HL-60/S4 (cell line): ENCODE measurements at regions not wholly inside any gene's neighbourhood (a gene's known extent, or its start where the extent isn't known, plus 50 kb on each side); places are given as distances from the start of the nearest gene placed in this dataset.
"Not testable (repeated sequence)": the region's sequence is repeated elsewhere in the genome, so short reads cannot be mapped to it uniquely, and the experiment has no call there.

Source experiments
- in situ Hi-C: fragments of 300-500 bp; cut with MboI; formaldehyde crosslinking; loops from 2 replicates; pipeline ENCODE4 v1.14.3; 2022; ENCODE audit warnings: low sequenced_read_pairs

DNA sequence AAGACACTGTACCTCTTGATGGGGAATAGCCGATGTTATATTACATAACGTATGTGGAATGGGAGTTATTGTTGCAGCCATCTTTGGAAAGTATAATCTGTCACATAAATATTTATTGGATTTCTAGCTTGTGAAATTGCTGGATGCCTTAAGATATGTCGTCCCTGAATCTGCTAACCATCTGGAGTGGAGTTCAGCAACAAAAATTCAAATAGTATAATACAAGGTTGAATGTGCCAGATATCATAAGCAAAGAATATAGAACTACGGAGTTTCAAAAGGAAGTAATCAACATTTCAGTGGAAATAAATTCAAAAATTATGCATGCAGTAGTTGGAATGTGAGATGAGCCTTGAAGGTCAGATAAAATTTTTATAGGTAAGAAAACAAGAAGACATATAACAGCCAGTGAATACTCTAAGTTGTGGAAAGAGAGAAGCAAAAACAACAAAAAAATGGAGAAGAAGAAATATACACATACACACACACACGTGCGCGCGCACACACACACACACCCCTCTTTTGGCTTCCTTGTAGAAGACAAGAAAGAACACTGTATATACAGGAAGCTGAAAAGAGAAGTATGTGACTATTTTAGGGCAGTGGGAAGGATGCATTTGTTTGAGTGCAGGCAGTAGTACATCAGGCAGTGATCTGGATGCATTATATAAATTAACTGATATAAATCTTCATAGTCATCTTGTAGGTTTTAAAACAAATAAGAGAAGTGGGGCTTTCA lies 516.7 kb downstream of the KCNT2 start:
- in situ Hi-C loops, result no loop called here

DNA sequence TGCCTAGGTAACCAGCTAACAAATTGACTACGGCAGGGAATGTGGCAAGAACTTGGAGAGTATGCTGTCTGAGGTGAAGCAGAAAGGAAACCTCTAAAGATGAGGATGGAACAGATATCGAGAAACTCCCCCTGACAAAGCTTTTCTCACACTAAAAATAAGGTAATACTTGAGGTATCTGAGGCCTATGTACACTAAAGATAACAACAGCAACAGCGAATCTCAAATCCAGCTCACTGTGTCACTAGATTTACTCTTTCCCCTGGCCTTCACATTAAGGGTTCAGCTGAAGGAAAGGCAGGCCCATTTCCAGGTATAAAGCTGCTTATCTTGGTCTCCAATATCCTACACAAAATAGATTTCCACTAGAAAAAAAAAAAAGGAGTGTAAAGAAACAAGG lies 518.0 kb downstream of the KCNT2 start:
- in situ Hi-C loops, result no loop called here

DNA sequence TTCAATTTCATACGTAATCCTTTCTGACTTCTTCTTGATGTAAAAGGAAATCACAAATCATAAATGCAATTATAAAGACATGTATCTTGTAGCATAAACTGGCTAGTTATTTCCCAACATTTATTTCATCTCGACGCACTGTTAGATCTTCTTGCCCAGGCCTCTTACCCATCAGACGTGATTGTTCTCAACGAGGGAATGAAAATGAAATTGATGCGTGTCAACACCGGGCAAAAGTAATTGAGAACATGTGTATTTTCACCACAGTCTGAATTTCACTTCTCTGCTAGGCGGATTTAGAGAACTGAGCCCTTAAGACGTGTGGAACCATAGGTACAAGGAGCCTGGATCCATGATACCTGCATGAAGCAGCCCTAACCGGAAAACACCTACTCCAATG lies 519.7 kb downstream of the KCNT2 start:
- in situ Hi-C loops, result no loop called here

DNA sequence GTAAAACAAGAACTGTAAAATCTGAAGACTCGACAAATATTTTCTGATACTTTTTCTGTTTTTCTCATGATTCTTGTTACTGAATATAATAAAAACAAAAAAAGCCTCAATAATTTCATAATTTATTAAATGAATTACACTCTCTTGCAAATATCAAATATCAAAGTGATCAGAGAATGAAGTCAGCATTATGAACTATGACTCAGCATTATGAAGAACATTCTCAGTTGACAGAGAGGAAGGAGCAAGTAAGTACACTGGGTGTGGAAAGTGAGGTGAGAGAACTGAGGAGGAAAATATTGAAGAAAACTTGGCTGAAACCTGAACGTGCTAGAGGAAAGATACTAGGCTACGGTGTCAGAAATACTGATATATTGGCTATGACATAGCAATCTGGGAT lies 529.5 kb downstream of the KCNT2 start:
- in situ Hi-C loops, result no loop called here

DNA sequence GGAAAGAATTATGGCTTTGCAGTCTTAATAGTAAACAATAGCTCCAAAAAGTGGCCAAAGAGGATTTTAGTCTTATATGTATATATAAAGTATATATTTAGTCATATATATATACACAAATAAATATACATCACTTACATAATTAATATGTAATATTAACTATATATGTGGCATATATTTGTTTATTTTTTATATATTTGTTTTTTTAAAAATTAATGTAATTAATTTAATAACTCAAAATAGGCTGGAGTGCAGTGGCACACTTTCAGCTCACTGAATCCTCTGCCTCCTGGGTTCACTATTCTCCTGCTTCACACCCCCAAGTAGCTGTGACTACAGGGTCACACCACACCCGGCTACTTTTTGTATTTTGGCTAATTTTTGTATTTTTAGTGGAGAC lies 532.6 kb downstream of the KCNT2 start:
- in situ Hi-C loops, result no loop called here

DNA sequence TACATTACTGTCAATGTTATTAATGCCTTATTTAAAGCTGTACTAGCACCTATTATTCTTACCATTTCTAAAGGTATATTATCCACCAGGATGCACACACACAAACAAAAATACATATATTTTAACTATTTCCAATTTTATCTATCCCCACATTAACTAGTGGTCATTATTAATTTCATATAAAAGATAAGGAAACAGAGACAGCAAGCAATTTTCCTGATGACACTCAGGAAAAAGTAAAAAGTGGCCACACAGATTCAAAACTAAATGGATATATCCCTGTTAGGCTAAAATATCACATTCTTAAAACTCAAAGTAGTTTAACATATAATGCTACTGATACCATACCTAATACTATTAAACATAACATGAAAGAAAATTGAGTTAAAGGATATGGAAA lies 534.1 kb downstream of the KCNT2 start:
- in situ Hi-C loops, result no loop called here

DNA sequence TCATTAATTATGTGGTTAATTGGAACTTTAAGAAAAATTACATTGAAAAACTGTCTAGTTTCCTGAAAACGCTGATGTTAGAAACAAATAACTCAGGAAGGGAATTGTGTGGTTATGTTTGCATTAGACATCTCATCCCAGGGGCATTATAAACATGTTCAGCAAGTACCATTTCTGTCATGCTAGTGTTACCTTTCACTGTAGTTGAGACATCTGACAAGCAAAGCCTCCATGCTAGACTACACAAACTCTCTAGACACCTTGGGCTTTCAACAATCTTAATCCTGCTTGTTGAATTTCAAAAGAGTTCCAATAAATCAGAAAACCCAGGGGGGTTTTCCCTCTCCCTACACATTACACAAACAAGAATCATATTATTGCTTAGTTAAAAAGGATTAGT lies 536.8 kb downstream of the KCNT2 start:
- in situ Hi-C loops, result no loop called here

DNA sequence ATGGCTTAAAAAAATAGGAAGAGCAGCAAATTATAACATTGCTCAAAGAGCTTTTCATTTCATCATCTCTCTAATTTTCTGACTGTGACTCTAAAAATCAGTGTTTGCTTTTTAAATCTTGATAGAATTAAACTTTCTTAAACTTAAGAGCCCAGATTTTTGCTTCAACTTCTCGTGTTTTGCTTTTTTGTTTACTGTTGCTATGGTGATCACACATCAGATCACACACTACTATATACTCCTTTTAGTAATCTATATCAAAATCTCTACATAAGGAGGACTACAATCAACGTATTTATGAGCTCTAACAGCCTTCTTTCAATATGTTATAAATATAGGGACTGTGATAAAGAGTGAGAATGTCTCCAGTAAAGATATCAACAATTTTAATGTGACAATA lies 537.3 kb downstream of the KCNT2 start:
- in situ Hi-C loops, result no loop called here

DNA sequence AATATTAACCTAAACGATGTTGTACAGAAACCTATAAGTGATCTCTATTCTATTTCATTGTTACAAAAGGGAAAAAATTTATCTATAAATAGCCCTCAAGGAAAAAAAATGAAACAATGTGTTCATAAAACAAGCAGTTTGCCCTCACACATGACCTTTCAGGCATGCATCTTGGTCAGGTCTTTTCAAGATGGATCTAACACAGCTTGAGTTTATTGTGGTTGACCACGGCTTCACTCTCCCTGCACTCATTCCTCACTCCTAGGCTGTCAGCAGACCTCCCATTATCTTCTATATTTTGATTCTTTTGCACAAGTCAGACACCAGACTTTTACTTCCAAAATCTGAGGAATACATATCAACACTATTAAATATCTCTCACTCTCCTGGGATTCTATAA lies 544.3 kb downstream of the KCNT2 start:
- in situ Hi-C loops, result no loop called here

DNA sequence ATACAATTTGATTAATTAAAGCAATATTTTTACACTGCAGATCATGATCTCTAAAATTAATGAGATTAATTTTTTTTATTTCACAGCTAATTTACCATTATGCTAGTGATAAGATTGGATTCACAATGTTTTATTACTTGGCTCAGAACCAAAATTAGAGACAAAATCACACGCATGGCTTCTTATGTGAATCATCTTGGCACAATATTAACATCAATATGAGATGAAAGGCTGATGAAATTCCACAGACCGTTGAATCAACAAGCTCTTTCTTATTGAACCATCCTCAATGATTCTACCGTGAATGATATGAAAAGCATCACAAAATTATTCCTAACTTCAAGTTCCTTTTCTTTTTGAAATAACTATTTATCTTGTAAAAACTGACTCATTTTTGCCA lies 544.9 kb downstream of the KCNT2 start:
- in situ Hi-C loops, result no loop called here

DNA sequence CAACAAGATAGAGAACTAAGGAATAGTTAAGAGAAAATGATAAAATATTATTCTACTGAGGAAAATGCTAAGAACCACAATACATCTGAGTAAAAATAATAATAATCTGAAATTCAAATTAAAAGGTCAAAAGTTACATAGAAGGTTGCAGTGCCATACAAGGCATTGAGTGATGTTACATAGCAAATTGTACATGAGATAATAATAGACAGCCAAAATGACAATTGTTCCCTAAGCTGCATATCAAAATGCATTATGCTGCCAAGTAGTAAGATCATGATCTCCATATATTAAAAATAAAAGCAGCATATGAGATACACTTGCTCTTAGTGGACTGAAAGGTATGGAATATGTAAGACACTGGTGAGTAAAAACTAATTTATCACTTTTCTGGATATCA lies 547.7 kb downstream of the KCNT2 start:
- in situ Hi-C loops, result no loop called here

DNA sequence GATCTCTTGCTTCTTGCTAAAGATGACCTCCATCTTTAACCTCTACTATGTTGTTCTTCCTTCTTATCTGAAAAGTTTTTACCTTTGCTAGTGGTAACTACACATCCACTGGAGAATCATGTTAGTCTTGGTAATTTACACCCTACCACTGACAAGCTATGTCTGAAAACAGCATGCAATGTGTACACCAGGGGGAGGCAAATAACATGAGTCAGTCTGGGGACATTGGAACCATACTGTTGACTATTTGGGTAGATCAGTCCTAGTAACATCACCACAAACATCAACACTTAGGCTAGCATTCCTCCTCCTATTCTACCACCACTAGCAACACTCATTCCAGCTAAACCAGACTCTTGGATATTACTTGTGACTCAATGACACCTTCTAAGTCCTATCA lies 549.0 kb downstream of the KCNT2 start:
- in situ Hi-C loops, result no loop called here

DNA sequence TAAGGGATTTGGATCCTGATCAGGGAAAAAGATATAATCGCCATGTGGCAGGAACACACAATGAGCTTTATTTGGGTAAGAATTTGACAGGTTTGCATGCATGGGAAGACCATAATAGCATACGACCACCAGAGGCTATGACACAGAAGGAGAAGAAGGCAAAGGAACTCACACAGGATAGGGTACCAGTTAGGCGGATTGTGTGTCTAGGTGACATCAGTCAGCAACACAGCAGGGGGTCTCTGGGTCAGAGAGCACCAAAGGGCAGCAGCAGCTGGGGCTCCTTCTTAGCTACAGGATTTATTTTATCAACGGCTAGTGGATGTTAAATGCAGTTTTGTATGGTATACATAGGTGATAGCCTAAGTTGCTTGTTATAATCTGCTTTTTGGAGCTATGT lies 551.3 kb downstream of the KCNT2 start:
- in situ Hi-C loops, result no loop called here

DNA sequence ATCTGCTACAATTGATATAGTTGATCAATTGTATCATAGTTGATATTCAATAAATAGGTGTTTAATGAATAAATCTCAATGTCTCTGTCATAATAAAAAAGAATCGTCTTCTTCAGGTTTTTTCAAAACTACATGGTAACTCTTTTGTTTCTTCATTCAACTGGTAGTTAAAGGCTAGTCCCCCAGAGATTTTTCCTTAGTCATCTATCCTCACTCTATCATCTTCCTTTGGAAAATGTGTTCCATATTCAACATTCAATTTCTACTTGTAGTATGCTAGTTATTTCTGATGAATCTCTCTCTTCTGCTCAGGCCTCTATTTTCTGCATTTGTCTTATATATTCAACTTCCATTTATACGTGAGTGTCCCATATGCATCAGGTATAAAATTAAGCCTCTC lies 558.8 kb downstream of the KCNT2 start:
- in situ Hi-C loops, result no loop called here

DNA sequence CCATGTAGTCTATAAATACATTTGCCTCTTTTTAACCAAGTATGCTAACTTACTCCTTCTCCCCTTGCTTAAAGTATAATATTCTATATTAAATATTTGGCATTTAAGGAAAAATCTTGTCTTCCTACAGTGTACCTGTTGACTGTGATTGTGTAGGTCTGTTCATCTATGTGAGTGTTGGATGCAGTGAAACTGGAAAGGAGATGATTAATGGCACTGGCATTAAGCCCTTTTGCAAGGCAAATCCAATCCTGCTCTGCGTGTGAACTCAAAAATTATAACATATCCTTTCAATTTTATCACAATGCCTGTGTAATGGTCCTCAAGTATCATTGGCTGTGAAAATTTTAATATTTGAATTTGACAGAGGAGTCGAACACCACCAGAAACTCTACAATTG lies 565.0 kb downstream of the KCNT2 start:
- in situ Hi-C loops, result no loop called here

DNA sequence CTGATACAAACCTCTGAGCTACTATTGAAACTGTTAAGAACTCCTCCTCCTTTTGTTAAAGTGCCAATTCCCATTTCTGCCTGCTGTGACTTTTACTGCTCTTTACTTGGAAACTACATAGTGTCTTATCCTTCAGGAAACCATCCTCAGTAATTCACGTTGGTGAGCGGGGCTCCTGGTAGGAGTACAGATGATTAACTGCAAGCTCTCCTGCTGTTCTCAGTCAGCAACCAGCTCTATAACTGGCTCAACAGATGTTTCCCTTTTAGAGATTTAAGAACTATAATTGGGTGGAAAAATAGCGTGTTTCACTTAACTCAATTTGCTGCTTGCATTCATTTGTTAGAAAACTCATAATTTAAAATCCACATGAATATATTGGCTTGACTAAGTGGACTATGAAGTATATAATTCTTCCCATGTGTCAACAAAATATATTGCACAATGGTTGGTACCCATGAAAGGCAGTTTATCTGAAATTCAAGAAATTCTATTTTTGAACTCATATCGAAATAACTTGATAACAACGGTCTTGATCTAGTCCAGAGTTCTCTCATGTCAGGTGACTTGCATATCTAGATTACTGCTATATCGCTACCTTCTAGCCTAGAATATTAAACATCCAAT lies 574.0 kb downstream of the KCNT2 start:
- in situ Hi-C loops, result no loop called here

DNA sequence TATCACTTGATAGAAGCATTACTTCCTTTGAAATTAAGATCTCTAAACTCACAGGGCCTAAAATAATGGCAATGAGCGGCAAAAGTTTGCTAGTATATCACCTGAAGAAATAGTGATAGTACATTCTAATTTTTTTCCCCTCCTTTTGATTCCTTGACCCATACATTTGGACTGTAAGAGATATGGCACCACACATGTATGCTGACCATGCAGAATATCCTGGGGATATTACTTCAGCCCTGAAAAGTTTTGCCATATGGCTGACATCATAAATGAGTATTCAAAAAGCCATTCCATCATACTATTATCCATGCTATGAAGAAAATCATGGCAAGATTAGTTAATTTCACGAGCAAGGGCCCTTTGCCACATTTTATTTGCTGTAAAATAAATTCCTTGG lies 576.9 kb downstream of the KCNT2 start:
- in situ Hi-C loops, result not testable (repeated sequence)

DNA sequence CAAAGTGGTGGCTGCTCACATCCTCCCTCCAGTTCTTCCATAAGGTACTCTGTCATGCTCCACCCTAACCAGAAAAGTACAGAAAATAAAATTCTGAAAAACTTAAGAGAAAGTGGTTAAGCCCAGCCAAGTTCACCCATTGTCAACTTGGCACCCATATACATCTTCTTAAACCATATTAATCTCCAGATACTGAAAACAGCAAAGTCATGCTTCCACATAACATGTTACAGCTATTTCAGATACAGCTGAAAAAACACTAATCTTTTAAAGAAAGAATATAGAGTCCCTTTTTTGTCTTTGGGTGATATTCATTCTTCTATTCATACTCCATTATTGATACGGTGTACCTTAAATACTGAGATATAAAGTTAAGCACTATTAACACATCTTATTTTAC lies 577.8 kb downstream of the KCNT2 start:
- in situ Hi-C loops, result no loop called here

DNA sequence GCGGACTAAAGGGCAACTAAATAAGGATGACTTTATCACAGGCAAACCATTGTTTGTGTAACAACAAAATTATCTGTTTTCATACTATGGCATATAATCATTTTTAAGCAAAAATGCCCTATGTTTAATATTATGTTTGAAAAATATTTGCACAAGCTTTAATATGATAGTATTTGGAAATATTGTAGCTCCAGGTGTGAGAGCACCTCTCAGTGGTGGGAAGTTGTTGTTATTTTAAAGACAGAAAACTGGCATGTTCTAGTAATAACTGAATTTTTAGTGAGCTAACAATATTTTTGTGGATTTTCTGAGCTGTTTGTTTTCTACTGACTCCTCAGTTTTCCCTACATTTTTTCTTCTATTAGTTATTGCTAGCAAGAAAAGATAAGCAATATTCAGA lies 578.8 kb downstream of the KCNT2 start:
- in situ Hi-C loops, result no loop called here

DNA sequence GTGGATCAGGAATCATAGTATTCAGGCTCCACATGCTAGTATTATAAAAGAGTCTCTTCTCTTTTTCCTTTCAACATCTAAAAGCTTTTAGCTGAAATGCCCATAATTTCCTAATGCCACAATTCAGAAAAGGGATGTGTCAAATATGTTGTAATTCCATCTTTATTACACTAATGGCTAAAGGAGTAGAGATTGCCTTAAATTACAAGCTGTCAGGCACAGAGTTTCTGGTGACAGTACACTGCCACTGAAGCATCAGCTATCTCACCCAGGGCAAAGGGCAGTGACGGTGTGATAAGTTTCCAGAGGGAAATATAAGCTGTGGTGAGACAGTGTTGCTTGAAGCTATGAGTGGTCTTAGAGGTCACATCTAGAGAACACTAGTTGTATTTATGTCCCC lies 581.1 kb downstream of the KCNT2 start:
- in situ Hi-C loops, result no loop called here

DNA sequence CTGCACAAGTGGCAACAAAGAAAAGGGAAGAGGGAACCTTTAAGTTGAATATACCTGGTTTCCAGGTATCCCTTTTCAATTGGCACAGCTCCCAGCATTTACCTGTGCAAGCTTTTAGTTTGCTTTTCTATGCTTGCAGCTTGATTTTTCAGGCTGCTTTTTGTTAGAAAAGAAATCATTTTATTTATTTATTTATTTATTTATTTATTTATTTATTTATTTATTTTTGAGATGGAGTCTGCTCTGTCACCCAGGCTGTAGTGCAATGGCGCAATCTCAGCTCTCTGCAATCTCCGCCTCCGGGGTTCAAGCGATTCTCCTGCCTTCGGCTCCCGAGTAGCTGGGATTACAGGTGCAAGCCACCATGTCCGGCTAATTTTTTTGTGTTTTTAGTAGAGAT lies 587.1 kb downstream of the KCNT2 start:
- in situ Hi-C loops, result not testable (repeated sequence)

DNA sequence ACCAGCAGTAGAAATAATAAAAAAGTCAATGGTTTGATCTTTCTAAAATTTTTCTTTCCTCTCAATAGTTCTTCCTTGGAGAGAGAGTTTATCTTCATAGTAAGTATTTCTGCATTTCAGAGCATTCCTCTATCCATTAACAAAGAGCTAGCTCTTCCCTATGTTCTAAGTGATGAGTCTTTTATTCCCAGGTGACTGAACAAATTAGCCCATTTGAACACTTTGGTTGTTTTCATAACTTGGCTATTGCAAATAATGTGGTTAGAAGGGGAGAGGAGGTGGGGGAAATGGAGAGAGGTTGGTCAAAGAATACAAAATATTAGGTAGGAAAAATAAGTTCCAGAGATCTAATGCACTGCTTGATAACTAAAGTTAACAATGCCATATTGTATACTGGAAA lies 598.9 kb downstream of the KCNT2 start:
- in situ Hi-C loops, result no loop called here

DNA sequence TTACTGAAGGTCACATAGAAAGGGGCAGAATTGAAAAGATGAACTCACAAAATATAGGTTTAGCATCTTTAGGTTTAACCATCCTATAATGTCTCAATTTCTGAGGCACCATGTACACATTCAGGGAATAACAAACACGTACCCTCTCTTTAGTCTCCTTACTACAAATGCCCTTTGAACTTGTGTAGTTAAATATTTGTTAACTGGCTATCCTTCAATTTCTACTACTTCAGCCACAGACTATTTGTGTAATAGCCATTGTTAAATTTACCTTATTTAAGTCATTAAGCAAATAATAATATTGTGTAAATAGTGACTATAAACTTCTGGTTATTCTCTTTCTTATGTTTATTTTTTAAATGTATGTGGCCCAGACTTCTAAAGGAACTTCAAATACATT lies 600.5 kb downstream of the KCNT2 start:
- in situ Hi-C loops, result no loop called here
